Fibroblast of lung (primary cell): ENCODE measurements at regions not wholly inside any gene's neighbourhood (a gene's known extent, or its start where the extent isn't known, plus 50 kb on each side); places are given as distances from the start of the nearest gene placed in this dataset.
A peak's percentile ranks its signal among the peaks of the same experiment; 100 is the strongest.
"Not testable (repeated sequence)": the region's sequence is repeated elsewhere in the genome, so short reads cannot be mapped to it uniquely, and the experiment has no call there.

Experiments
- DNase-seq, 2 donors: peaks; one replicate each; pipeline versions ENCODE4 v3.0.0 to v3.0.0-alpha.2; 2010; ENCODE audit warnings: low read depth in 2 of 2
- H2AFZ ChIP-seq: 2 replicates; pipeline ENCODE4 v1.5.1; 2012; ENCODE audit warnings: low read length, control low read depth, inconsistent platforms
- H3K27ac ChIP-seq: 2 replicates; pipeline ENCODE4 v1.5.1; 2011; ENCODE audit warnings: low read length, control low read depth; ENCODE audit not compliant: insufficient read depth
- H3K27me3 ChIP-seq: 2 replicates; pipeline ENCODE4 v1.5.1; 2011; ENCODE audit warnings: mild to moderate bottlenecking, low read length; ENCODE audit not compliant: control insufficient read depth, insufficient read depth
- H3K36me3 ChIP-seq: 2 replicates; pipeline ENCODE4 v1.5.1; 2011; ENCODE audit warnings: low read length; ENCODE audit not compliant: control insufficient read depth, insufficient read depth
- H3K4me1 ChIP-seq: 2 replicates; pipeline ENCODE4 v1.5.1; 2011; ENCODE audit warnings: low read length; ENCODE audit not compliant: control insufficient read depth, insufficient read depth; ENCODE audit errors: extremely low read depth
- H3K4me2 ChIP-seq: 2 replicates; pipeline ENCODE4 v1.5.1; 2011; ENCODE audit warnings: low read length, control low read depth; ENCODE audit not compliant: insufficient read depth; ENCODE audit errors: extremely low read depth
- H3K4me3 ChIP-seq, 4 experiments: fragments of 200-600 bp in 1 of 4; sonication (generic) in 1 of 4; replicated peaks in 1 of 4; 2 replicates each; pipeline ENCODE4 v1.5.1; 2011 to 2016; ENCODE audit warnings: low read length in 4 of 4, low read depth in 3 of 4, mild to moderate bottlenecking in 3 of 4, control low read depth in 2 of 4, inconsistent platforms in 1 of 4, mixed read lengths in 1 of 4; ENCODE audit not compliant: insufficient read depth in 1 of 4; ENCODE audit errors: control extremely low read depth in 1 of 4
- H3K79me2 ChIP-seq: 2 replicates; pipeline ENCODE4 v1.5.1; 2012; ENCODE audit warnings: mild to moderate bottlenecking, low read length, inconsistent platforms; ENCODE audit not compliant: control insufficient read depth, insufficient read depth
- H3K9ac ChIP-seq: 2 replicates; pipeline ENCODE4 v1.5.1; 2011; ENCODE audit warnings: mild to moderate bottlenecking, low read length, control low read depth; ENCODE audit not compliant: insufficient read depth
- H3K9me3 ChIP-seq: 2 replicates; pipeline ENCODE4 v1.5.1; 2012; ENCODE audit warnings: low read depth, low read length; ENCODE audit not compliant: control insufficient read depth, insufficient read depth
- H4K20me1 ChIP-seq: 2 replicates; pipeline ENCODE4 v1.5.1; 2011; ENCODE audit warnings: low read length; ENCODE audit not compliant: control insufficient read depth, insufficient read depth; ENCODE audit errors: extremely low read depth
- EZH2 ChIP-seq: IDR thresholded peaks from 2 replicates; pipeline ENCODE4 v1.5.1; 2012; ENCODE audit warnings: low read length, control low read depth, mild to moderate bottlenecking; ENCODE audit errors: missing control alignments
- TF ChIP-seq, protein P1 (sequence below), 2 donors: IDR thresholded peaks in 1 of 2; conservative IDR thresholded peaks in 1 of 2; 1 replicate in 1 of 2; 2 replicates in 1 of 2; pipeline ENCODE4 v1.5.1; 2011 to 2012; ENCODE audit warnings: low read length in 2 of 2, control low read depth in 1 of 2, inconsistent platforms in 1 of 2, low read depth in 1 of 2, mild to moderate bottlenecking in 1 of 2

DNA sequence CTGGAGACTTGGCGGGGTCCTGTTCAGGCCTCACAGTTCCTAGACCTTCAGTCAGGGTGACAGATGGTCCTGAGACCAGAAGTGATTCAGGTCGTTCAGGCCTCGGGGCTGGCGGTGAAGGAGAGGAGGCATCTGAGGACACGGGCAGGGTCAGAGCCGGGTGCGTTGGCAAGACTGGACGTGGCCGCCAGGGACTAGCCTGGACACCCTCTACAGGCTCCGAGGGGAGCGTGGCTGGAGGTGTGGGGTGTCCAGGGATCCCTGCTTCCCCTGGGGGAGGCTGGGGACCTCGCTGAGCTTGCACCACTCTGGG, 64.0 kb upstream of the TARDBP start:
- DNase-seq, result no peak
- no peak for TF ChIP-seq EZH2
- H3K9ac ChIP-seq, result no peak overlapping the region

DNA sequence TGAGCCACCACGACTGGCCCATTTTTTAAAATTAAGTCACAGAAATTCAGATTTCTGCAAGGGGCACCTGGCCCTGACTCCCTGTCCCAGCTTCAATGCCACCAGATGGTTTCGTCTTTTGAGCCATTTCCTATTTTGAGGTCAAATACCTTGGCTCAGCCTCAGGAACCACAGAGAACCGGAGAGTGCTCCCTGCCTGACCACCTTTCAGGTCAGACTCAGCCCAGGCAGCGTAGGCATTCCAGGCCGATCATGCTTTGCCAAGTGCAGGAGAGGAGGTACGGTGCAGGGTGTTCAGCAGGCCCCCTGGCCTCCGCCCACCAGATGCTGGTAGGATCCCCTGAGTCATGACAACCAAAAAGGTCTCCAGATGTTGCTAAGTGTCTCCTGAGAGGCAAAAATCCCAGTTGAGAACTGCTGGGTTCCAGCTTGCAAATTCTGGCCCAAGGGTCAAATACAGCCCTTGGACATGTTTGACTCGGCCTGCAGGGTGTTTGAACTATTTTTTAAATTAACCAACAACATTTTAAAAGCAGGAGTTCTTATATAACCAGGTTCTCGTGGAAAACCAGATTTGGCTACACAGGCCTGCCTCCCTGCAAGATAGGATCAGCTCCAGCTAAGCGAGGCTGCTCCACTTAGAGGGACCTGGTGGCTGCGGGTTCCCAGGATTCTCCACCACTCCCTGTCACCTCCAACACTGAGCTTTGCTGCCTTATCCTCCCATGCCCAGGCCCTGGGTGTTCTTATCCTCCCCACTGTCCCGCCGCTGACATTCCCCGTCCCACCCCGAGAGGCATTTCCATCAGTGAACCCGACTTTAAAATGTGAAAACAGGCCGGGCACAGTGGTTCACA, 61.9 kb upstream of the TARDBP start:
- H3K36me3 ChIP-seq, result no peaks in the 10 kb centered on the region
- H3K4me1 ChIP-seq, result no peaks in the 10 kb centered on the region
- H3K9ac ChIP-seq, result no peak overlapping the region
- no peak for TF ChIP-seq EZH2
- TF ChIP-seq, protein P1, sequence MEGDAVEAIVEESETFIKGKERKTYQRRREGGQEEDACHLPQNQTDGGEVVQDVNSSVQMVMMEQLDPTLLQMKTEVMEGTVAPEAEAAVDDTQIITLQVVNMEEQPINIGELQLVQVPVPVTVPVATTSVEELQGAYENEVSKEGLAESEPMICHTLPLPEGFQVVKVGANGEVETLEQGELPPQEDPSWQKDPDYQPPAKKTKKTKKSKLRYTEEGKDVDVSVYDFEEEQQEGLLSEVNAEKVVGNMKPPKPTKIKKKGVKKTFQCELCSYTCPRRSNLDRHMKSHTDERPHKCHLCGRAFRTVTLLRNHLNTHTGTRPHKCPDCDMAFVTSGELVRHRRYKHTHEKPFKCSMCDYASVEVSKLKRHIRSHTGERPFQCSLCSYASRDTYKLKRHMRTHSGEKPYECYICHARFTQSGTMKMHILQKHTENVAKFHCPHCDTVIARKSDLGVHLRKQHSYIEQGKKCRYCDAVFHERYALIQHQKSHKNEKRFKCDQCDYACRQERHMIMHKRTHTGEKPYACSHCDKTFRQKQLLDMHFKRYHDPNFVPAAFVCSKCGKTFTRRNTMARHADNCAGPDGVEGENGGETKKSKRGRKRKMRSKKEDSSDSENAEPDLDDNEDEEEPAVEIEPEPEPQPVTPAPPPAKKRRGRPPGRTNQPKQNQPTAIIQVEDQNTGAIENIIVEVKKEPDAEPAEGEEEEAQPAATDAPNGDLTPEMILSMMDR (conservative IDR thresholded peaks at IDR 0.05 in 1 of 2, IDR thresholded peaks at IDR 0.05 in 1 of 2; ENCODE audit: low read depth in 1 of 2, low read length in 2 of 2), result no peak
- no peak overlapping the region for H2AFZ ChIP-seq
- no peak overlapping the region for H3K4me3 ChIP-seq
- no peak overlapping the region for H3K27ac ChIP-seq
- H3K9me3 ChIP-seq, result no peaks in the 10 kb centered on the region
- peaks cover 3% of the 10 kb centered on the region for H3K27me3 ChIP-seq
- H3K79me2 ChIP-seq, result no peaks in the 10 kb centered on the region
- DNase-seq, result peak in 1 of 2 donors; percentile 11
- no peak overlapping the region for H3K4me2 ChIP-seq
- H4K20me1 ChIP-seq, result no peaks in the 10 kb centered on the region

More for the DNA sequence above, 64.0 kb upstream of the TARDBP start:
- H3K4me2 ChIP-seq, result no peak overlapping the region
- H3K4me3 ChIP-seq, result no peak overlapping the region
- H3K36me3 ChIP-seq, result no peaks in the 10 kb centered on the region
- peaks cover 2% of the 10 kb centered on the region for H3K27me3 ChIP-seq
- no peak overlapping the region for H3K27ac ChIP-seq
- H3K9me3 ChIP-seq, result no peaks in the 10 kb centered on the region
- H3K4me1 ChIP-seq, result no peaks in the 10 kb centered on the region
- no peak overlapping the region for H2AFZ ChIP-seq
- H3K79me2 ChIP-seq, result no peaks in the 10 kb centered on the region
- no peaks in the 10 kb centered on the region for H4K20me1 ChIP-seq

DNA sequence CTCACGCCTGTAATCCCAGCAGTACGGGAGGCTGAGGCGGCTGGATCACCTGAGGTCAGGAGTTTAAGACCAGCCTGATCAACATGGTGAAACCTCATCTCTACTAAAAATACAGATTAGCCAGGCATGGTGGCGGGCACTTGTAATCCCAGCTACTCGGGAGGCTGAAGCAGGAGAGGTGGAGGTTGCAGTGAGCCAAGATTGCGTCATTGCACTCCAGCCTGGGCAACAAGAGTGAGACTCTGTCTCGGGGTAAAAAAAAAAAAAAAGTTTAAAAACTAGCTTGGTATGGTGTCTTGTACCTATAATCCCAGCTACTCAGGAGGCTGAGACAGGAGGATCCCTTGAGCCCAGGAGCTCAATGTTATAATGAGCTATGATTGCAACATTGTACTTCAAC, 61.2 kb upstream of the TARDBP start:
- DNase-seq, H3K9ac ChIP-seq, H3K4me3 ChIP-seq, H3K27ac ChIP-seq, H3K9me3 ChIP-seq, H4K20me1 ChIP-seq, H2AFZ ChIP-seq, H3K4me2 ChIP-seq, H3K27me3 ChIP-seq, H3K36me3 ChIP-seq, H3K79me2 ChIP-seq, H3K4me1 ChIP-seq: not testable (repeated sequence)

DNA sequence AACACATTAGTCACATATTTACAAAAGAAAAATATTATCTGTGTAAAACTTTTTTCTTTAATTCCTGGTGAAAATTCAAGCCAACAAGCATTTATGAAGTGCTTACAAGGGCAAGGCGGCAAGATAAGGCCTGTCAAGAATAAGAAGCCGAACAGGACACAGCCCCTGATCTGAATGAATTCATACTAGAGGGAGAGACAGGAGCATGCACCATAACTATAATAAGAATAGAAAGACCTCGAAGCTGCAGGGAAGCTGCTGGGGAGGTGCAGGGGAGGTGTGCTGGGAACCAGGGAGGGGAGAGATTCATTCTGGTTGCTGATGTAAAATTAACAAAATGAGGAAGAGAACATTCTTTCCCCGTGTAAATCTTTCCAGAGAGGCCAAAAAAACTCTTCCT, 60.5 kb upstream of the TARDBP start:
- Histone ChIP-seq H3K4me2 (no peak overlapping the region), H3K27ac (no peak overlapping the region), H3K9ac (no peak overlapping the region), H4K20me1 (no peaks in the 10 kb centered on the region), H3K4me3 (no peak overlapping the region), H3K36me3 (no peaks in the 10 kb centered on the region), H3K79me2 (no peaks in the 10 kb centered on the region), H2AFZ (no peak overlapping the region), H3K4me1 (no peaks in the 10 kb centered on the region), H3K9me3 (no peaks in the 10 kb centered on the region), H3K27me3 (peaks cover 3% of the 10 kb centered on the region)
- no peak for DNase-seq
- TF ChIP-seq, protein P1 (conservative IDR thresholded peaks at IDR 0.05 in 1 of 2, IDR thresholded peaks at IDR 0.05 in 1 of 2; ENCODE audit: low read depth in 1 of 2, low read length in 2 of 2), result no peak
- TF ChIP-seq EZH2, result no peak
